Esophagus (tissue), 2 donors: ENCODE measurements at regions not wholly inside any gene's neighbourhood (a gene's known extent, or its start where the extent isn't known, plus 50 kb on each side); places are given as distances from the start of the nearest gene placed in this dataset.

Experiments used
- H3K27ac ChIP-seq, 2 donors: one replicate each; pipeline ENCODE4 v1.5.1; 2013; ENCODE audit warnings: low read depth in 2 of 2, mild to moderate bottlenecking in 2 of 2, inconsistent platforms in 1 of 2, low read length in 1 of 2, moderate library complexity in 1 of 2
- H3K27me3 ChIP-seq, 2 donors: one replicate each; pipeline ENCODE4 v1.6.1; 2013; ENCODE audit warnings: low read length in 2 of 2, control low read depth in 1 of 2, mild to moderate bottlenecking in 1 of 2; ENCODE audit not compliant: insufficient read depth in 2 of 2, control insufficient read depth in 1 of 2
- H3K36me3 ChIP-seq, 2 donors: one replicate each; pipeline ENCODE4 v1.6.1; 2013; ENCODE audit warnings: low read length in 1 of 2; ENCODE audit not compliant: control insufficient read depth in 2 of 2, insufficient read depth in 2 of 2
- H3K4me1 ChIP-seq, 2 donors: one replicate each; pipeline ENCODE4 v1.6.1; 2013; ENCODE audit warnings: low read length in 1 of 2; ENCODE audit not compliant: control insufficient read depth in 2 of 2, insufficient read depth in 2 of 2
- H3K4me3 ChIP-seq, 2 donors: one replicate each; pipeline ENCODE4 v1.5.1; 2013; ENCODE audit warnings: low read length in 2 of 2, mild to moderate bottlenecking in 2 of 2, low read depth in 1 of 2, moderate library complexity in 1 of 2
- H3K9me3 ChIP-seq, 2 donors: one replicate each; pipeline ENCODE4 v1.6.1; 2013; ENCODE audit warnings: mild to moderate bottlenecking in 2 of 2, low read depth in 1 of 2, low read length in 1 of 2, moderate library complexity in 1 of 2; ENCODE audit not compliant: control insufficient read depth in 2 of 2, insufficient read depth in 1 of 2
- WGBS, 2 donors: extraction: QIAGEN DNeasy Blood & Tissue Kit; methylation state at CpG; one replicate each; pipeline ENCODE4 v1.1.7; 2013; 5-methylcytosine and 5-hydroxymethylcytosine counted together
- donor health status: healthy with polysubstance abuse.
- donor health status: Bipolar disorder and iron deficiency.

- Histone ChIP-seq H3K27ac (no peak overlapping the region), H3K27me3 (no peaks in the 10 kb centered on the region), H3K4me1 (peaks cover 8 to 15% of the 10 kb centered on the region in 2 donors), H3K36me3 (no peaks in the 10 kb centered on the region), H3K9me3 (no peaks in the 10 kb centered on the region), H3K4me3 (no peak overlapping the region)
- 89 to 94% methylated on average over 9 of the region's 9 CpGs for WGBS, 2 donors
Measured at GRCh38 chr20:23203951-23204730, 118.0 kb upstream of the CD93 start.

- no peaks in the 10 kb centered on the region for H3K27me3 ChIP-seq
- peaks cover 8 to 15% of the 10 kb centered on the region in 2 donors for H3K4me1 ChIP-seq
- H3K27ac ChIP-seq, result no peak overlapping the region
- no peaks in the 10 kb centered on the region for H3K36me3 ChIP-seq
- 68% methylated on average over 2 of the region's 2 CpGs for WGBS, 2 donors
- no peaks in the 10 kb centered on the region for H3K9me3 ChIP-seq
- no peak overlapping the region for H3K4me3 ChIP-seq
Measured at GRCh38 chr20:23203310-23203709, 117.2 kb upstream of the CD93 start.

DNA sequence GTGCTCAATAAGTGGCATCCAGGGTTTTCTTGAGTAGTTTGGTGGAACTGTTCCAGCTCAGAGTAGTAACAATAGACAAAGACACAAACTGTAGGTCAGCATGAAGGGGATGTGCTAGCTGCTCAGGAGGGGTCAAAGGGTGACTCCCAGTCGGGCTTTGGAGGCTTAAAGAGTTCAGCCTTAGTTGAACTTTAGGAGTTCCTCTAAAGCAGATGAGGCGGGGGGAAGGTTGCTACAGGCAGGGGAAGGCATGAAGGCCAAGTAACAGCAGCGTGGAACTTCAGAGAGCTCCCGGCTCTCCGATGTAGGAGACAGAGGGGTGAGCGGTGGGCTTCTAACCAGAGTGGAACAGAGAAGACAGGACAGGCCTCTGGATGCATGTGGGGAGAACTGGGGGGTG, 115.5 kb upstream of the CD93 start:
- Histone ChIP-seq H3K4me1 (peaks cover 8 to 15% of the 10 kb centered on the region in 2 donors), H3K9me3 (no peaks in the 10 kb centered on the region), H3K27ac (no peak overlapping the region), H3K36me3 (no peaks in the 10 kb centered on the region), H3K27me3 (no peaks in the 10 kb centered on the region), H3K4me3 (no peak overlapping the region)
- WGBS, 2 donors, result 87 to 91% methylated on average over 6 of the region's 6 CpGs

DNA sequence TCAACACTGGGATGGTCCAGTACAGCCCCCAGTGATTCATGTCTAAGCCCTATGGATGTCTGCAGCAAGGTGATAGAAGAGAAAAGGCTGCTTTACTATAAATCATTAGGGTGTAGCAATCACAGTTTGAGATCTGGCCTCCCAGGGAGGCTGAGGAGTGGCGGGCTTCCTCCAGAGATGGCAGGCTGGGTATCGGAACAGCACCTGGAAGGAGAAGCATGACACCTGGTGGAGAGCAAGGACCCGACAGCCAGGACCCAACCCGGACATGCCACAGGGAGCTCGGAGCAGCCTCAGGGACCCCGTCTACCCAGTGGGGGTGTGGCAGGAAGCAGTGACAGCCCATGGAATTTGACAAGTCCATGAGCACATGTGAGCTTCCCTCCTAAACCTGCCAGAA, 114.8 kb upstream of the CD93 start:
- no peaks in the 10 kb centered on the region for H3K27me3 ChIP-seq
- no peak overlapping the region for H3K4me3 ChIP-seq
- no peaks in the 10 kb centered on the region for H3K9me3 ChIP-seq
- 23 to 27% methylated on average over 6 of the region's 6 CpGs for WGBS, 2 donors
- H3K27ac ChIP-seq, result no peak overlapping the region
- H3K36me3 ChIP-seq, result no peaks in the 10 kb centered on the region
- peaks cover 5 to 12% of the 10 kb centered on the region in 2 donors for H3K4me1 ChIP-seq

- 88 to 90% methylated on average over 12 of the region's 12 CpGs for WGBS, 2 donors
- Histone ChIP-seq H3K9me3 (no peaks in the 10 kb centered on the region), H3K36me3 (no peaks in the 10 kb centered on the region), H3K4me1 (peaks cover 3 to 10% of the 10 kb centered on the region in 2 donors), H3K4me3 (no peak overlapping the region), H3K27me3 (no peaks in the 10 kb centered on the region), H3K27ac (no peak overlapping the region)
Measured at GRCh38 chr20:23200413-23200812, 114.3 kb upstream of the CD93 start.

GRCh38 chr20:23199356-23199755, 113.2 kb upstream of the CD93 start:
- Histone ChIP-seq H3K27ac (no peak overlapping the region), H3K4me3 (no peak overlapping the region), H3K4me1 (peaks cover 0 to 7% of the 10 kb centered on the region in 2 donors), H3K27me3 (no peaks in the 10 kb centered on the region), H3K36me3 (no peaks in the 10 kb centered on the region), H3K9me3 (peaks cover 0 to under 1% of the 10 kb centered on the region in 2 donors)
- WGBS, 2 donors, result 90 to 92% methylated on average over 3 of the region's 3 CpGs

DNA sequence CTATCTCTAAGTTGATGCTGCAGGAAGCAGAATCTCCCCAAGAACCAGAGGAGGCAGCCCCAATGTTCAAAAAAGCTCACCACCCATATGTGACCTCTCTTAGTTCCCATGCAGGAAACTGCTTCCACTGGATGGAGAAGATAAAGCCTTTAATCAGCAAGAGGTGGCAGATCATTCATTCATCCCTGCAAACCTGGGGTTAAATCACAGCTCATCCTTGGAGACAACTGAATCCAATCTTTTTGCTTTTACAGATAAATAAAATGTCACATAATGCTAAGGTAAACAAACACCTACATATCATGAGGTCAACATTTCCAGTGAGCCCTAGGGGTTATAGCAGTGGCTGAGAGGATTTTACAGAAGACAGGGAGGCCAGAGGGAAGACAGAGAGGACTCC, 112.7 kb upstream of the CD93 start:
- Histone ChIP-seq H3K27me3 (no peaks in the 10 kb centered on the region), H3K27ac (no peak overlapping the region), H3K36me3 (no peaks in the 10 kb centered on the region), H3K4me1 (peaks cover 0 to 7% of the 10 kb centered on the region in 2 donors), H3K4me3 (no peak overlapping the region), H3K9me3 (peaks cover 0 to 2% of the 10 kb centered on the region in 2 donors)

- peaks cover 0 to 7% of the 10 kb centered on the region in 2 donors for H3K4me1 ChIP-seq
- H3K9me3 ChIP-seq, result peaks cover 0 to 2% of the 10 kb centered on the region in 2 donors
- H3K4me3 ChIP-seq, result no peak overlapping the region
- no peaks in the 10 kb centered on the region for H3K27me3 ChIP-seq
- H3K36me3 ChIP-seq, result no peaks in the 10 kb centered on the region
- H3K27ac ChIP-seq, result no peak overlapping the region
- 84 to 86% methylated on average over 4 of the region's 4 CpGs for WGBS, 2 donors
Measured at GRCh38 chr20:23197836-23198235, 111.7 kb upstream of the CD93 start.

GRCh38 chr20:23195636-23196035, 109.5 kb upstream of the CD93 start:
- no peaks in the 10 kb centered on the region for H3K27me3 ChIP-seq
- H3K27ac ChIP-seq, result no peak overlapping the region
- no peaks in the 10 kb centered on the region for H3K36me3 ChIP-seq
- H3K9me3 ChIP-seq, result peaks cover 0 to 2% of the 10 kb centered on the region in 2 donors
- no peak overlapping the region for H3K4me3 ChIP-seq
- 92 to 96% methylated on average over 1 of the region's 1 CpG for WGBS, 2 donors
- H3K4me1 ChIP-seq, result peaks cover 0 to 6% of the 10 kb centered on the region in 2 donors

- peaks cover 0 to 2% of the 10 kb centered on the region in 2 donors for H3K9me3 ChIP-seq
- H3K4me1 ChIP-seq, result peaks cover 3 to 9% of the 10 kb centered on the region in 2 donors
- 43 to 54% methylated on average over 5 of the region's 5 CpGs for whole genome bisulfite sequencing, 2 donors
- peak overlapping the region in 1 of 2 donors; percentile 33 for H3K27ac ChIP-seq
- H3K36me3 ChIP-seq, result no peaks in the 10 kb centered on the region
- H3K4me3 ChIP-seq, result no peak overlapping the region
- H3K27me3 ChIP-seq, result no peaks in the 10 kb centered on the region
Measured at GRCh38 chr20:23193801-23194384, 107.8 kb upstream of the CD93 start.
